Astrocyte (in vitro differentiated cells and primary cell): ENCODE measurements at regions not wholly inside any gene's neighbourhood (a gene's known extent, or its start where the extent isn't known, plus 50 kb on each side); places are given as distances from the start of the nearest gene placed in this dataset.
A peak's percentile ranks its signal among the peaks of the same experiment; 100 is the strongest.

Experiments used
- DNase-seq: peaks from one replicate; pipeline ENCODE4 v3.0.0-alpha.2; 2010; ENCODE audit warnings: low read depth
- FAIRE-seq: peaks from 2 replicates; lab custom pipeline; 2011; peaks lifted over from hg19 to GRCh38; lab: Jason Lieb, UNC
- H2AFZ ChIP-seq: 2 replicates; pipeline ENCODE4 v1.6.0; 2012; ENCODE audit warnings: low read depth, low read length, inconsistent platforms
- H3K27ac ChIP-seq: 2 replicates; pipeline ENCODE4 v1.5.1; 2011; ENCODE audit warnings: low read depth, low read length, inconsistent platforms
- H3K27me3 ChIP-seq: 2 replicates; pipeline ENCODE4 v1.6.0; 2011; ENCODE audit warnings: low read length, inconsistent platforms; ENCODE audit not compliant: insufficient read depth
- H3K36me3 ChIP-seq: 2 replicates; pipeline ENCODE4 v1.5.1; 2011; ENCODE audit warnings: low read length, inconsistent platforms; ENCODE audit not compliant: insufficient read depth
- H3K4me1 ChIP-seq: 2 replicates; pipeline ENCODE4 v1.5.1; 2011; ENCODE audit warnings: low read length, inconsistent platforms; ENCODE audit not compliant: insufficient read depth
- H3K4me2 ChIP-seq: 2 replicates; pipeline ENCODE4 v1.6.0; 2012; ENCODE audit warnings: low read length, inconsistent platforms
- H3K4me3 ChIP-seq: 2 replicates; pipeline ENCODE4 v1.5.1; 2011; ENCODE audit warnings: low read depth, mild to moderate bottlenecking, low read length, inconsistent platforms; ENCODE audit not compliant: insufficient read depth
- H3K79me2 ChIP-seq: 2 replicates; pipeline ENCODE4 v1.6.0; 2012; ENCODE audit warnings: mild to moderate bottlenecking, low read length, inconsistent platforms; ENCODE audit not compliant: insufficient read depth
- H3K9ac ChIP-seq: 2 replicates; pipeline ENCODE4 v1.6.0; 2012; ENCODE audit warnings: mild to moderate bottlenecking, low read length, inconsistent platforms
- H3K9me3 ChIP-seq: 2 replicates; pipeline ENCODE4 v1.5.1; 2012; ENCODE audit warnings: low read depth, mild to moderate bottlenecking, low read length, inconsistent platforms; ENCODE audit not compliant: insufficient read depth
- H4K20me1 ChIP-seq: 2 replicates; pipeline ENCODE4 v1.6.0; 2012; ENCODE audit warnings: low read length, inconsistent platforms; ENCODE audit not compliant: insufficient read depth
- H3K27ac Mint-ChIP-seq: one replicate; pipeline ENCODE4 v1.8.0; 2021; ENCODE audit warnings: mild to moderate bottlenecking, mixed read lengths; ENCODE audit not compliant: unreplicated experiment
- H3K27me3 Mint-ChIP-seq: one replicate; pipeline ENCODE4 v1.8.0; 2021; ENCODE audit warnings: low read depth, mixed read lengths; ENCODE audit not compliant: unreplicated experiment
- H3K36me3 Mint-ChIP-seq: one replicate; pipeline ENCODE4 v1.8.0; 2021; ENCODE audit warnings: low read depth, mixed read lengths; ENCODE audit not compliant: unreplicated experiment
- H3K4me1 Mint-ChIP-seq: one replicate; pipeline ENCODE4 v1.8.0; 2021; ENCODE audit warnings: low read depth, mixed read lengths; ENCODE audit not compliant: unreplicated experiment
- H3K4me3 Mint-ChIP-seq: one replicate; pipeline ENCODE4 v1.8.0; 2021; ENCODE audit warnings: mild to moderate bottlenecking, moderate library complexity, mixed read lengths; ENCODE audit not compliant: unreplicated experiment
- H3K9me3 Mint-ChIP-seq: one replicate; pipeline ENCODE4 v1.8.0; 2021; ENCODE audit warnings: mild to moderate bottlenecking, mixed read lengths; ENCODE audit not compliant: unreplicated experiment
- EZH2 ChIP-seq: IDR thresholded peaks from 2 replicates; pipeline ENCODE4 v1.6.1; 2012; ENCODE audit warnings: mild to moderate bottlenecking, low read length, inconsistent platforms; ENCODE audit not compliant: insufficient read depth
- TF ChIP-seq, protein P1 (sequence below): IDR thresholded peaks from 2 replicates; pipeline ENCODE4 v1.5.1; 2011; ENCODE audit warnings: low read depth, mild to moderate bottlenecking, inconsistent platforms, low read length, moderate library complexity; ENCODE audit not compliant: insufficient read depth

DNA sequence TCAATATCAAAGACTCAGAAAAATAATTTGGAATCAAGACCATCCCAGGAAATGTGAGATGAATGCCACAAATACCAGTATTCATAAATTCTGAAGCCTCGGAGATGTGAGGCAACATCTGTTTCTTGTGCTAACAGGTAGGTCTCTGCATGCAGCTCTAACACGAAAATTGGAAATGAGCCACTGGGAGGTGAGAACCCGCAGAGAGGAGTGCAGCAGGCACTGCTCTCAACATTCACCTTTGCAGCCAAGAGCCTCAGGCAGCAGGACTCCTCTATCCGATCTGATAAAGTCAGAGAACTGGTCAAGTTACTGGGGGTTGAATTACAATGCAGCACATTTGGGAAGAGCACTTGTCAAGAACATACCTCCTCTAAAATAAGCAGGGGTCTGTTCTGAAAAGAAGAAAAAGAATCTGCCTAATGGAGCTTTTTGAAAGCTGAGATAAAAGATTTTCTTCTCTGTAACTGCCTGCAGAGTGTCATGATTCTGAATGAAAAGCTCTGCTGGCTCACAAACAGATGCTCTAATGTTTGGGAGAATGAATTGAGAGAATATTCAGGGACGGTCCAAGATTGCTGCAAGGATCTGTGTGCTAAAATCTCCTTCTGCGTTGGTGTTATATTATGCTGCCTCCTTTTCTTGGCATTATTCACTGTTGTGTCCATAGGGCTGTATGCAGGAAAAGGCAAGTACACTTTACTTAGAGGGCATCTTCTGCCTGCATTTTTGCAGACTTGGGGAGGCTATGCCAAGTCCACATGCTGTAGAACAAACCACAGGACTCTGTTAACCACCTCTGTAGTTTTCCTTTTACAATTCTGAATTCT lies 209.6 kb upstream of the KRR1 start:
- Mint-ChIP-seq H3K9me3 (peaks cover 3% of the 10 kb centered on the region), H3K4me3 (no peak overlapping the region), H3K4me1 (peaks cover 43% of the 10 kb centered on the region), H3K27me3 (no peaks in the 10 kb centered on the region), H3K27ac (peak overlapping the region; percentile 68), H3K36me3 (no peaks in the 10 kb centered on the region)
- Histone ChIP-seq H3K27me3 (no peaks in the 10 kb centered on the region), H3K9ac (no peak overlapping the region), H4K20me1 (no peaks in the 10 kb centered on the region), H3K4me1 (peaks cover 43% of the 10 kb centered on the region), H3K9me3 (no peaks in the 10 kb centered on the region), H3K27ac (no peak overlapping the region), H3K36me3 (no peaks in the 10 kb centered on the region), H2AFZ (no peak overlapping the region), H3K4me3 (no peak overlapping the region), H3K79me2 (no peaks in the 10 kb centered on the region), H3K4me2 (no peak overlapping the region)
- TF ChIP-seq, protein P1, sequence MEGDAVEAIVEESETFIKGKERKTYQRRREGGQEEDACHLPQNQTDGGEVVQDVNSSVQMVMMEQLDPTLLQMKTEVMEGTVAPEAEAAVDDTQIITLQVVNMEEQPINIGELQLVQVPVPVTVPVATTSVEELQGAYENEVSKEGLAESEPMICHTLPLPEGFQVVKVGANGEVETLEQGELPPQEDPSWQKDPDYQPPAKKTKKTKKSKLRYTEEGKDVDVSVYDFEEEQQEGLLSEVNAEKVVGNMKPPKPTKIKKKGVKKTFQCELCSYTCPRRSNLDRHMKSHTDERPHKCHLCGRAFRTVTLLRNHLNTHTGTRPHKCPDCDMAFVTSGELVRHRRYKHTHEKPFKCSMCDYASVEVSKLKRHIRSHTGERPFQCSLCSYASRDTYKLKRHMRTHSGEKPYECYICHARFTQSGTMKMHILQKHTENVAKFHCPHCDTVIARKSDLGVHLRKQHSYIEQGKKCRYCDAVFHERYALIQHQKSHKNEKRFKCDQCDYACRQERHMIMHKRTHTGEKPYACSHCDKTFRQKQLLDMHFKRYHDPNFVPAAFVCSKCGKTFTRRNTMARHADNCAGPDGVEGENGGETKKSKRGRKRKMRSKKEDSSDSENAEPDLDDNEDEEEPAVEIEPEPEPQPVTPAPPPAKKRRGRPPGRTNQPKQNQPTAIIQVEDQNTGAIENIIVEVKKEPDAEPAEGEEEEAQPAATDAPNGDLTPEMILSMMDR: no peak
- no peak for TF ChIP-seq EZH2
- peak; percentile 44 for DNase-seq
- no peak for FAIRE-seq

DNA sequence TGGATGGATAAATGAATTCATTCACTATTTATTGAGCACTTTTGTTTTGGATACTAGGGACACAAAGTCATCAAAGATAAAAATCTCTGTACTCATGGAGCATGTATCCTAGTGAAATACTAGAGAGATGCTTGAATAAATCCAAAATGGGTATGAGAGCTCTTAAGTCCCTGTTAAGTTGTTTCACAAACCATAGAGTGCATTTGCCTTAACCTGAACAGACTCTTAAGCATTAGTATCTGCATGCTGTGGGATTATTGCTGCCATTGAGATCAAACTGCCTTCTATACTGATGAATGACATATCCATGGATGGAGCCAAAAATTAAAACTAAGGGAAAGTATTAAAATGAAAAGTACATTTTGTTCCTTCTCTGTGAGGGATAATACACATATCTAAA lies 206.5 kb upstream of the KRR1 start:
- no peaks in the 10 kb centered on the region for H3K27me3 ChIP-seq
- no peaks in the 10 kb centered on the region for H3K9me3 ChIP-seq
- Mint-ChIP-seq H3K4me3 (no peak overlapping the region), H3K4me1 (peaks cover 36% of the 10 kb centered on the region), H3K27ac (no peak overlapping the region), H3K9me3 (peaks cover 3% of the 10 kb centered on the region), H3K36me3 (no peaks in the 10 kb centered on the region), H3K27me3 (no peaks in the 10 kb centered on the region)
- no peak overlapping the region for H3K27ac ChIP-seq
- FAIRE-seq (no peak), DNase-seq (no peak)
- peaks cover 27% of the 10 kb centered on the region for H3K4me1 ChIP-seq
- TF ChIP-seq, protein P1: no peak
- no peak for TF ChIP-seq EZH2
- no peaks in the 10 kb centered on the region for H3K36me3 ChIP-seq
- H2AFZ ChIP-seq: no peak overlapping the region
- no peaks in the 10 kb centered on the region for H4K20me1 ChIP-seq
- H3K4me2 ChIP-seq: no peak overlapping the region
- H3K9ac ChIP-seq: no peak overlapping the region
- H3K4me3 ChIP-seq: no peak overlapping the region
- no peaks in the 10 kb centered on the region for H3K79me2 ChIP-seq
